Fibroblast of lung (primary cell): ENCODE measurements at regions not wholly inside any gene's neighbourhood (a gene's known extent, or its start where the extent isn't known, plus 50 kb on each side); places are given as distances from the start of the nearest gene placed in this dataset.

ENCODE experiments used
- CTCF ChIP-seq, 2 donors: IDR thresholded peaks in 1 of 2; conservative IDR thresholded peaks in 1 of 2; 1 replicate in 1 of 2; 2 replicates in 1 of 2; pipeline ENCODE4 v1.5.1; 2011 to 2012; ENCODE audit warnings: low read length in 2 of 2, control low read depth in 1 of 2, inconsistent platforms in 1 of 2, low read depth in 1 of 2, mild to moderate bottlenecking in 1 of 2
- EZH2 ChIP-seq: IDR thresholded peaks from 2 replicates; pipeline ENCODE4 v1.5.1; 2012; ENCODE audit warnings: low read length, control low read depth, mild to moderate bottlenecking; ENCODE audit errors: missing control alignments

DNA sequence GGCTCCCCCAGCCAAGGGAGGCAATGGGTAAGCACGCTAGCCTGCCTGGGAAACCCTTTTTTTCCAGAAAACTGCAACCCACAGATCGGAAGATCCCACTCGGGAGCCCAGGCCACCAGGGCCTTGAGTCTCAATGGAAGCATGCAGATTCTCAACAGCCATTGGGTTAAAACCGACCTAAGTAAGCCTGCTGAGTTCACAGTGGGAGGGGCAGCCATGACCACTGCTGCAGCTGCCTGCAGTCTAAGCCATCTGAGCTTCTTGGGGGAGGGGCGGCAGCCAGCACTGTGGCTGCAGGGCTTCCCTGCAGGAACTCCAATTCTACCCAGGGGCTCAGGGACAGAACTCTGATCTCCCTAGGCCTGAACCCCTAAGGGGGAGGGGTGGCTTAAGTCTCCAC is 82.0 kb downstream of the DPPA2 start:
- TF ChIP-seq CTCF (conservative IDR thresholded peaks at IDR 0.05 in 1 of 2, IDR thresholded peaks at IDR 0.05 in 1 of 2; ENCODE audit: low read depth in 1 of 2, low read length in 2 of 2) (no peak), EZH2 (no peak)
